CD4-positive, alpha-beta T cell treated with Interleukin-12 subunit alpha and Interleukin-12 subunit beta, for 1 hour (primary cell): ENCODE measurements at regions not wholly inside any gene's neighbourhood (a gene's known extent, or its start where the extent isn't known, plus 50 kb on each side); places are given as distances from the start of the nearest gene placed in this dataset.
"Not testable (repeated sequence)": the region's sequence is repeated elsewhere in the genome, so short reads cannot be mapped to it uniquely, and the experiment has no call there.

Experiments used
- DNase-seq: peaks from one replicate; pipeline ENCODE4 v3.0.0-alpha.2; 2020

DNA sequence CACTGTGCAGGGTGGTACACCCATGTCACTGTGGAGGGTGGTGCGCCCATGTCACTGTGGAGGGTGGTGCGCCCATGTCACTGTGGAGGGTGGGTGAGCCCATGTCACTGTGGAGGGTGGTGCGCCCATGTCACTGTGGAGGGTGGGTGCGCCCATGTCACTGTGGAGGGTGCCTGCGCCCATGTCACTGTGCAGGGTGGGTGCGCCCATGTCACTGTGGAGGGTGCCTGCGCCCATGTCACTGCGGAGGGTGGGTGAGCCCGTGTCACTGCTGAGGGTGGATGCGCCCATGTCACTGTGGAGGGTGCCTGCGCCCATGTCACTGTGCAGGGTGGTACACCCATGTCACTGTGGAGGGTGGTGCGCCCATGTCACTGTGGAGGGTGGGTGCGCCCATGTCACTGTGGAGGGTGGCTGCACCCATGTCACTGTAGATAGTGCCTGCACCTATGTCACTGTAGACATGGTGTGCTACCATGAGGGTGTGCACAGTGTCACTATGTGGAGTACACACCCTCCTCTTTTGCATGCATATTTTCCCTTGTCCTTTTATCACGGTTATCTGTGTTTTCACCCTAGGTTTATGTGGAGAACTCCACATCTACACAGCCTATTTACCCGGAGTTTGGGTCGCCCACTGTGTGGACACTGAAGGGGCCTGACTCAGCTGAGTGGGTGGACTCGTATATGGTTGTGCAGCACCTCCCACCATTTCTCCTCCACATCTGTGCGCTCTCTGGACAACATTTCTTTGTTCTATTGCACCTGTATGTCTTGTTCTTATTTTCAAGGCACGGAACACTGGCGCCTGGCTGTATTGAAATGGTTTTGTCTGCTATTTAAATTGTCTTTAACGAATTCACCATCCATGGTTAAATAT lies 222.4 kb downstream of the ERMARD start:
- not testable (repeated sequence) for DNase-seq

DNA sequence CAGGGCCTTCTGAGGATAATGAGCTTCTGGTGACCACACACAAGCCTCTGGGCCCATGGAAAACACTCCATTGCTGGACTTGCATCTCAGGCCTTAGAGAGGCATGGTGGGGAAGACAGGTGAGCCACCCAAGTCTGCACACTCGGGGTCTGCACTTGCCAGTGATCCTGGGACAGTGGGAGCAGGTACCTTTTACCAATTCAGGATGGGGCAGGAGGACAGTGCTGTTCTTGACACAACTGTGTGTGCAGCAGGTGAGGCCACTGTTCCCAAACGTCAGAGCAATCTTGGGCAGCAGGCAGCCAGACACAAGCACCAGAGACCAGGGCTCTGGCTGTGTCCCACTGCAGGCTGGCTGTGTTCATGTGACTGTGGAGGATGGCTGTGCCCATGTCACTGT lies 221.3 kb downstream of the ERMARD start:
- DNase-seq, result no peak

DNA sequence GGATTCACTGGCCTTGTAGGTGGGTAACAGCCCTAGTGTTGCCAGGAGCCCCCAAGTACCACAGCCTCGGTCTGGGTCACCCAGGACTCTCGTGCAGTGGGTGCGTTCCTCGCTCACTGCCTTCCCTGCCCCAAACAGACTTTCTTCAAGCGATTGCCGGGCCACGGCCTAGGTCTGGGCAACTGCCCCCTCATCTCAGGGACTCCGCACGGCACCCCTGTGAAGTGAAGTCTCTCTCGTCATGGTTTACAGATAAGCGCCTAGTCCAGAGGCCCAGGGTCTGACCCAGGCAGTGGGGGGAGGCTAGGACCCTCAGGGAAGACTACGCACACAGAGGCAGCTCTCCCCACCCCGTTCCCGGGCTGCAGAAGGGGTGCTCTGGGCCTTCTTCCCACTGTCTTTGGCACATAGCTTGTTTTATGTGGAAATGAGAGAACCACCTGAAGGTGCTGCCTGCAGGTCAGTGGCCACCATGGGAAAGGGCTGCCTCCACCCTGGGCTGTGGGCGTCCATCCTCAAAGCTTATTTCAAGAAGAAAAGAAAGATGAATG lies 220.8 kb downstream of the ERMARD start:
- DNase-seq, result no peak

GRCh38 chr6:169971081-169971861 lies 219.8 kb downstream of the ERMARD start:
- no peak for DNase-seq

DNA sequence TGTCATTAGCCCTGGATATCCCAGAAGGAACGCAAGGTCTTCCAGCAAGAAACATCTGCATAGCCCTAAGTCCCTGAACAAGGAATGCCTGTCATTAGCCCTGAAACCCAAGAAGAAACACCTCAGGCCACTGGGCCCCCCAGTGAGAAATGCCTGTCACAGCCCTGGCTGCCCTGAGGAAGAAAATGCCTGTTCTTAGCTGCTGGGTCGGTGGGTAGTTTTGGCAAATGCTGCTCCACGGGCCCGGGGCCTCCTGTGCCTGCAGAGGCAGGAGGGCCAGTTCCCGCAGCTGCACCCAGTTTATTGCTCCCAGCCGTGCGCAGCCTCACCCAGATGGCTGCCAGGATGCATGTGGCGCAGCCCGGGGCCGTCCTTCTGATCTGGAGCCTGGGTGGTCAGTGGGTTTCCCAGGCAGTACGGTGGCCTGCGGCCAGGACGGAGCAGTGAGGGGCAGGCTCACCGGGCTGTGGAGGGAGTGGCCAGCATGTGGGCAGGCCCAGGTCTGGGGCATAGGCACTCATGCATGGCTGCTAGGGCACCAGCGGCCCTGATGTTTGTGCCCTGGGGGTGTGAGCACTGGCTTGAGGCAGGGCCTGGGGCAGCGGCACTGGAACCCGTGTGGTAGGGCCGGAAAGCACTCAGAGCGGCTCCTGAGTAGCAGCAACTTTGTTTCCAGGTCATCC lies 219.0 kb downstream of the ERMARD start:
- DNase-seq, result no peak

DNA sequence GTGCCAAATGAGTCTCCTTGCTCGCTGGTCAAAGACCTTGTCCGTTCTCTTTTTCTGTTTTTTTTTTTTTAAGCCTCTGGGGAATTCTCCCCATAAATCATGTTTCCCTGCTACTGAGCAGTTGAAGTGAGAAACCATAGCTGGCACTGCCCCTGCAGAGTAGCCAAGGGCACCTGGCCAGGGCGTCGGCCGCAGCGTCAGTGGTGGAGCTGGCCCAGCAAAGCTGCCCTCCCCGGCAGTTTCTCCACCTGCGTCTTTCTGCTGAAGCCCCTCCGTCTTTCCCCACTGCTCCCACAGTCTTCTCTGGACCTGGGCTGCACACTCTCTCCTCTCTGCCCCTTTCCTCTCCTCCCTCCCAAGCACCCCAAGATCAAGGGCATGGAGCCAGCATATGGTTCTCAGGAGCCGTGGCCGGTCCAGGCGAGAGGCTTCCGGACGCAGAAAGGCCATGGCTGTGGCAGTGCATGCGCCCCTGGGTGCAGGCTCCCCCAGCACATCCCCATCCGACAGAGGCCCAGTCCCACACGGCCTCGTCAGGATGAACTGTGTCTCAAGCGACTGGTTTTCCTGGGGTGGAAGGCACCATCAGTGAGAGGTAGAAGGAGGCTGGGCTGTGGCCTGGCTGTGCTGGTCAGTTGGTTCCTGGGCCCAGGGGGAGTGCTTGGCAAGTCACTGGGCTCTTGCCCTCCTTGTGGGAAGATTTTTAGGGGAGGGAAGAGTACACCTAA lies 218.1 kb downstream of the ERMARD start:
- no peak for DNase-seq

DNA sequence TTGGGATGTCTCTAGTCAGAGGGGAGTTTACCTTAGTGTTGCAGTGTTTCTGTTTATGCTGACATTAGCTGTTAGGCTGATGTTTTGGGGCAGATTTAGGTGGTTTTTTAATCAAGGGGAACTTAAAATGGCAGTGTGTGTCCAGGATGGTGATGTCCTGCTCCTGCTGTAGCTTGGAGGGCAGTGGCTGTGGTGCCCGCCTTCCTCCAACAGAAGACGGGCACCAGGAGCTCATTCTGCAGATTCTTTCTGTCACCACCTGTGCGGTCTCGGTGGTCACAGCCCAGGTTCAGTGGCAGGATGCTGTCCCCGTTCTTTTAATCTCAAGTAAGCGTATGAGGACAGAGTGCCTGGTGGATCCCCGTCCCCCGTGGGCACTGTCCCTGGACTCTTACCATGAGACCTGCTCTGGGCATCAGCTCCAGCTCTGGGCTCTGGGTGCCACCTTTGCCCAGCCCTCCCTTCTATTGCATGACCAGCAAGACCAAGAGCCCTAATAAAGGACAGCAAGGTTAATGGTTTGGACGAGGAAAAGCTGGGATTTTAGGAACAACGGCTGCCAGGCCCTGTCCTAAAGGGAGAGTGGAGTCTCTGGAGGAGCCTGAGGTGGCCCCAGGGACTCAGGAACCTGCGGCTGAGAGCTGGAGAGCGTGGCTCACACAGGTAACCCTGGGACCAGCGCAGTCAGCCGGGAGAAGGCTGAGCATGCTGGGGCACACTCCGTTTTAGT lies 217.3 kb downstream of the ERMARD start:
- DNase-seq, result no peak

GRCh38 chr6:169967687-169968086 lies 216.3 kb downstream of the ERMARD start:
- DNase-seq, result no peak

- no peak for DNase-seq
Measured at GRCh38 chr6:169966312-169967181, 215.1 kb downstream of the ERMARD start.

- no peak for DNase-seq
Measured at GRCh38 chr6:169965657-169966311, 214.4 kb downstream of the ERMARD start.

- no peak for DNase-seq
Measured at GRCh38 chr6:169965239-169965638, 213.8 kb downstream of the ERMARD start.

- no peak for DNase-seq
Measured at GRCh38 chr6:169964486-169965180, 213.2 kb downstream of the ERMARD start.

GRCh38 chr6:169963581-169964297 lies 212.3 kb downstream of the ERMARD start:
- DNase-seq, result no peak

- no peak for DNase-seq
Measured at GRCh38 chr6:169962604-169963469, 211.4 kb downstream of the ERMARD start.

GRCh38 chr6:169961772-169962561 lies 210.5 kb downstream of the ERMARD start:
- no peak for DNase-seq

GRCh38 chr6:169960886-169961611 lies 209.6 kb downstream of the ERMARD start:
- no peak for DNase-seq
